SH-SY5Y (cell line): ENCODE measurements at regions not wholly inside any gene's neighbourhood (a gene's known extent, or its start where the extent isn't known, plus 50 kb on each side); places are given as distances from the start of the nearest gene placed in this dataset.

Source experiments
- GATA2 ChIP-seq: IDR thresholded peaks from 2 replicates; pipeline ENCODE4 v1.6.1; 2011; ENCODE audit warnings: mild to moderate bottlenecking, low read depth, low read length
- GATA3 ChIP-seq: IDR thresholded peaks from 2 replicates; pipeline ENCODE4 v1.6.1; 2011; ENCODE audit warnings: low read depth, mild to moderate bottlenecking, low read length, moderate library complexity

- TF ChIP-seq GATA2 (no peak), GATA3 (no peak)
Observed at GRCh38 chrX:42465821-42466220, 312.1 kb downstream of the PPP1R2C start.
